Mesenchymal stem cell (in vitro differentiated cells and primary cell): ENCODE measurements at regions not wholly inside any gene's neighbourhood (a gene's known extent, or its start where the extent isn't known, plus 50 kb on each side); places are given as distances from the start of the nearest gene placed in this dataset.

Experiments
- DNase-seq: peaks from one replicate; pipeline ENCODE4 v3.0.0-alpha.2; 2013
- H2AFZ ChIP-seq: one replicate; pipeline ENCODE4 v1.6.1; 2013; ENCODE audit warnings: low read depth, mild to moderate bottlenecking, control low read depth, inconsistent platforms, low read length, moderate library complexity
- H2AK5ac ChIP-seq: 2 replicates; pipeline ENCODE4 v1.6.1; 2013; ENCODE audit warnings: low read length, moderate library complexity, mild to moderate bottlenecking, inconsistent platforms; ENCODE audit not compliant: severe bottlenecking
- H2BK120ac ChIP-seq: one replicate; pipeline ENCODE4 v1.6.1; 2013; ENCODE audit warnings: low read depth, mild to moderate bottlenecking, inconsistent platforms, low read length, moderate library complexity
- H2BK12ac ChIP-seq, 2 experiments: one replicate each; pipeline ENCODE4 v1.6.1; 2013; ENCODE audit warnings: inconsistent platforms in 2 of 2, low read length in 2 of 2, mild to moderate bottlenecking in 2 of 2, moderate library complexity in 2 of 2, control low read depth in 1 of 2
- H2BK15ac ChIP-seq: one replicate; pipeline ENCODE4 v1.6.1; 2013; ENCODE audit warnings: mild to moderate bottlenecking, low read depth, inconsistent platforms; ENCODE audit not compliant: poor library complexity, severe bottlenecking
- H2BK5ac ChIP-seq: 2 replicates; pipeline ENCODE4 v1.6.1; 2013; ENCODE audit warnings: low read depth, mild to moderate bottlenecking, low read length, control low read depth, inconsistent platforms; ENCODE audit not compliant: poor library complexity, severe bottlenecking
- H3K14ac ChIP-seq, 2 experiments: one replicate each; pipeline ENCODE4 v1.6.1; 2013; ENCODE audit warnings: inconsistent platforms in 2 of 2, low read length in 2 of 2, control low read depth in 1 of 2, mild to moderate bottlenecking in 1 of 2, moderate library complexity in 1 of 2
- H3K18ac ChIP-seq, 2 experiments: one replicate each; pipeline ENCODE4 v1.6.1; 2013; ENCODE audit warnings: inconsistent platforms in 2 of 2, low read length in 2 of 2, control low read depth in 1 of 2, low read depth in 1 of 2, mild to moderate bottlenecking in 1 of 2
- H3K23ac ChIP-seq, 2 experiments: one replicate each; pipeline ENCODE4 v1.6.1; 2013; ENCODE audit warnings: inconsistent platforms in 2 of 2, low read length in 2 of 2, mild to moderate bottlenecking in 2 of 2, moderate library complexity in 2 of 2, control low read depth in 1 of 2
- H3K27ac ChIP-seq: 2 replicates; pipeline ENCODE4 v1.5.1; 2013; ENCODE audit warnings: mild to moderate bottlenecking, moderate library complexity, low read length, control low read depth, inconsistent platforms; ENCODE audit not compliant: poor library complexity, severe bottlenecking
- H3K27me3 ChIP-seq, 2 experiments: 2 replicates each; pipeline versions ENCODE4 v1.6.1 to v1.7.0; 2013; ENCODE audit warnings: low read length in 2 of 2, mild to moderate bottlenecking in 2 of 2, moderate library complexity in 2 of 2, control low read depth in 1 of 2, inconsistent platforms in 1 of 2; ENCODE audit not compliant: control insufficient read depth in 1 of 2, insufficient read depth in 1 of 2
- H3K36me3 ChIP-seq, 2 experiments: 2 replicates each; pipeline versions ENCODE4 v1.6.1 to v1.7.0; 2013; ENCODE audit warnings: low read length in 2 of 2, control low read depth in 1 of 2, inconsistent platforms in 1 of 2, low read depth in 1 of 2, mild to moderate bottlenecking in 1 of 2; ENCODE audit not compliant: insufficient read depth in 2 of 2, control insufficient read depth in 1 of 2
- H3K4ac ChIP-seq, 2 experiments: one replicate each; pipeline ENCODE4 v1.6.1; 2013; ENCODE audit warnings: inconsistent platforms in 2 of 2, low read length in 2 of 2, mild to moderate bottlenecking in 2 of 2, moderate library complexity in 2 of 2, control low read depth in 1 of 2, low read depth in 1 of 2
- H3K4me1 ChIP-seq: 2 replicates; pipeline ENCODE4 v1.6.1; 2013; ENCODE audit warnings: low read depth, low read length, control low read depth; ENCODE audit not compliant: control insufficient read depth, insufficient read depth
- H3K4me2 ChIP-seq: 2 replicates; pipeline ENCODE4 v1.6.1; 2013; ENCODE audit warnings: low read length, mild to moderate bottlenecking, inconsistent platforms; ENCODE audit not compliant: poor library complexity, severe bottlenecking
- H3K4me3 ChIP-seq, 2 experiments: 2 replicates each; pipeline versions ENCODE4 v1.5.1 to v1.7.0; 2013; ENCODE audit warnings: low read length in 2 of 2, mild to moderate bottlenecking in 2 of 2, control low read depth in 1 of 2, low read depth in 1 of 2; ENCODE audit not compliant: insufficient read depth in 1 of 2
- H3K79me1 ChIP-seq: replicated peaks from 2 replicates; pipeline ENCODE4 v1.6.1; 2013; ENCODE audit warnings: mild to moderate bottlenecking, control low read depth, low read length, inconsistent platforms; ENCODE audit not compliant: poor library complexity, severe bottlenecking
- H3K9ac ChIP-seq: 2 replicates; pipeline ENCODE4 v1.7.0; 2013; ENCODE audit warnings: mild to moderate bottlenecking, low read length, moderate library complexity
- H3K9me3 ChIP-seq: 2 replicates; pipeline ENCODE4 v1.7.0; 2013; ENCODE audit warnings: mild to moderate bottlenecking, low read length; ENCODE audit not compliant: control insufficient read depth
- H4K8ac ChIP-seq: one replicate; pipeline ENCODE4 v1.6.1; 2013; ENCODE audit warnings: inconsistent platforms, mild to moderate bottlenecking, low read length, moderate library complexity
- H4K91ac ChIP-seq: one replicate; pipeline ENCODE4 v1.6.1; 2013; ENCODE audit warnings: mild to moderate bottlenecking, low read length, inconsistent platforms
- WGBS: methylation state at CpG from one replicate; pipeline ENCODE4 v1.1.7; 2013; ENCODE audit warnings: mixed read lengths; 5-methylcytosine and 5-hydroxymethylcytosine counted together

GRCh38 chr3:159881208-159881607 is 107.4 kb upstream of the IL12A start:
- Histone ChIP-seq H2BK120ac (no peak overlapping the region), H4K91ac (no peak overlapping the region), H3K9ac (no peak overlapping the region), H3K4me1 (peaks cover 15% of the 10 kb centered on the region), H3K27ac (no peak overlapping the region), H3K79me1 (peaks cover 20% of the 10 kb centered on the region), H2BK5ac (no peak overlapping the region), H3K23ac (no peak overlapping the region), H2BK12ac (no peak overlapping the region), H3K4ac (no peak overlapping the region), H3K4me3 (no peak overlapping the region), H3K18ac (no peak overlapping the region), H4K8ac (no peak overlapping the region), H3K4me2 (no peak overlapping the region), H3K14ac (no peak overlapping the region), H3K9me3 (no peaks in the 10 kb centered on the region), H3K27me3 (no peaks in the 10 kb centered on the region), H2AK5ac (no peak overlapping the region), H2BK15ac (no peak overlapping the region), H3K36me3 (peaks cover 0 to 3% of the 10 kb centered on the region in 2 experiments), H2AFZ (no peak overlapping the region)
- DNase-seq, result no peak
- 100% methylated on average over 1 of the region's 2 CpGs for WGBS

- Histone ChIP-seq H3K4ac (peak overlapping the region; percentile 19 to 73), H3K14ac (no peak overlapping the region), H3K36me3 (peaks cover 0 to 3% of the 10 kb centered on the region in 2 experiments), H3K4me1 (peaks cover 15% of the 10 kb centered on the region), H2AFZ (no peak overlapping the region), H2BK12ac (peak overlapping the region; percentile 7 to 38), H4K8ac (peak overlapping the region; percentile 8), H2AK5ac (no peak overlapping the region), H3K27ac (peak overlapping the region; percentile 9), H3K4me2 (no peak overlapping the region), H3K79me1 (peaks cover 21% of the 10 kb centered on the region), H2BK5ac (no peak overlapping the region), H3K9ac (no peak overlapping the region), H2BK15ac (no peak overlapping the region), H3K18ac (peak overlapping the region in 1 of 2 experiments; percentile 80), H3K23ac (no peak overlapping the region), H3K27me3 (no peaks in the 10 kb centered on the region), H2BK120ac (peak overlapping the region; percentile 15), H4K91ac (no peak overlapping the region), H3K9me3 (no peaks in the 10 kb centered on the region), H3K4me3 (no peak overlapping the region)
- 57% methylated on average over 4 of the region's 7 CpGs for WGBS
- no peak for DNase-seq
Observed at GRCh38 chr3:159881828-159882309, 106.8 kb upstream of the IL12A start.

DNA sequence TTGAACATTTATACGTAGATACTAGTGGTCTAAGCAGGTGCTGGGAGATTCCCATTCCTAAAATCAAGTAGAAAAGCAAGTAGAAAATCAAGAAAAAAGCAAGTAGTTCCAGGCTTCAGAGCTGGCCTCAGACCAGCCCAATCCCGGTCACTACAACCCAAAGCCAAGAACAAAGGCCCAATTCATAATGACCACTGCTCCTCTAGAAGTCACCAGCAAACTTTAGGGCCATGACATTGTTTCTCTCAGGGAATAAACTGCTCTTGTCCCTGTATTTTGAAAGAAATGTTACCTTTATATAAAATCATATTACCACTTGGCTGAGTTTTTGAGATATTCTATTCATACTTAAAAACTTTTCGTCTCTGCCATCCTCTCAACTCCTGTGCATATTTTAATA is 106.3 kb upstream of the IL12A start:
- Histone ChIP-seq H2AFZ (no peak overlapping the region), H2BK12ac (no peak overlapping the region), H3K4ac (no peak overlapping the region), H3K27me3 (no peaks in the 10 kb centered on the region), H2BK5ac (no peak overlapping the region), H2BK15ac (no peak overlapping the region), H3K9ac (no peak overlapping the region), H4K91ac (no peak overlapping the region), H3K27ac (peak overlapping the region; percentile 9), H3K4me2 (no peak overlapping the region), H3K4me1 (peaks cover 15% of the 10 kb centered on the region), H3K9me3 (no peaks in the 10 kb centered on the region), H4K8ac (no peak overlapping the region), H2AK5ac (no peak overlapping the region), H3K14ac (no peak overlapping the region), H3K36me3 (peaks cover 3% of the 10 kb centered on the region in 2 experiments), H3K23ac (no peak overlapping the region), H3K79me1 (peaks cover 24% of the 10 kb centered on the region), H2BK120ac (no peak overlapping the region), H3K4me3 (no peak overlapping the region), H3K18ac (no peak overlapping the region)
- no peak for DNase-seq
- WGBS, result 92% methylated on average over 3 of the region's 3 CpGs

- Histone ChIP-seq H2BK5ac (no peak overlapping the region), H2AFZ (no peak overlapping the region), H4K8ac (peak overlapping the region; percentile 67), H2BK12ac (peak overlapping the region; percentile 6 to 86), H3K27ac (peak overlapping the region; percentile 77), H3K14ac (peak overlapping the region in 1 of 2 experiments; percentile 86), H3K79me1 (peaks cover 27% of the 10 kb centered on the region), H3K9me3 (no peaks in the 10 kb centered on the region), H4K91ac (peak overlapping the region; percentile 85), H2AK5ac (peak overlapping the region; percentile 57), H2BK15ac (no peak overlapping the region), H3K4me3 (no peak overlapping the region), H3K4ac (peak overlapping the region in 1 of 2 experiments; percentile 84), H3K4me1 (peaks cover 13% of the 10 kb centered on the region), H3K4me2 (peak overlapping the region; percentile 18), H3K27me3 (no peaks in the 10 kb centered on the region), H2BK120ac (no peak overlapping the region), H3K23ac (no peak overlapping the region), H3K9ac (no peak overlapping the region), H3K36me3 (peaks cover 5 to 10% of the 10 kb centered on the region in 2 experiments), H3K18ac (peak overlapping the region; percentile 14 to 76)
- WGBS, result 46% methylated on average over 11 of the region's 12 CpGs
- DNase-seq, result peak; percentile 72
Observed at GRCh38 chr3:159882790-159883779, 105.5 kb upstream of the IL12A start.
